ENCODE measurements at regions not wholly inside any gene's neighbourhood (a gene's known extent, or its start where the extent isn't known, plus 50 kb on each side); places are given as distances from the start of the nearest gene placed in this dataset.
A peak's percentile ranks its signal among the peaks of the same experiment; 100 is the strongest.

DNA sequence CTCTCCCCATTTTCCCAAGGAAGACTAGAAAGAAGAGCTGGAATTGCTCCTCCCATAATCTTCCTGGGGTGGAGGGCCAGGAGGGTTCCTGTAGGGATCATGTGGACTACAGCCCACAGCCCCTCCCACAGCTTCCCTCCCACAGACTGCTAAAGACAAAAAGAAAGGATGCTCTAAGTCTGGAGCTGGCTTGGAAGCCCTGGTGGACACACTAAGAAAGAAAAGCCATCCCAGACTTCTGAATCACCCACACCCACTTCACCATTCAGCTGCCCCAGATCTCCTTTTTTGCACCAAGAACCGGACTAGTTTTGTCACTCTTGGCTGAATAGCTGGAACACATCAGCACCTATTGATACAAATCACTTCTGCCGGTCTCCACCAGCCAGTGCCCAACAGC, 56.8 kb upstream of the PLXNC1 start:
- Histone ChIP-seq H3K4me3 (ENCODE audit: low read length) (no peak overlapping the region), H3K27me3 (ENCODE audit: control insufficient read depth, insufficient read depth, low read length) (no peaks in the 10 kb centered on the region), H3K4me1 (ENCODE audit: control insufficient read depth, insufficient read depth, low read length) (peaks cover 11% of the 10 kb centered on the region), H3K36me3 (ENCODE audit: insufficient read depth, low read length) (no peaks in the 10 kb centered on the region), H3K9ac (ENCODE audit: low read depth, low read length) (no peak overlapping the region), H3K4me2 (ENCODE audit: low read length) (no peak overlapping the region), H3K9me3 (replicated peaks; ENCODE audit: low read length) (no peaks in the 10 kb centered on the region)

DNA sequence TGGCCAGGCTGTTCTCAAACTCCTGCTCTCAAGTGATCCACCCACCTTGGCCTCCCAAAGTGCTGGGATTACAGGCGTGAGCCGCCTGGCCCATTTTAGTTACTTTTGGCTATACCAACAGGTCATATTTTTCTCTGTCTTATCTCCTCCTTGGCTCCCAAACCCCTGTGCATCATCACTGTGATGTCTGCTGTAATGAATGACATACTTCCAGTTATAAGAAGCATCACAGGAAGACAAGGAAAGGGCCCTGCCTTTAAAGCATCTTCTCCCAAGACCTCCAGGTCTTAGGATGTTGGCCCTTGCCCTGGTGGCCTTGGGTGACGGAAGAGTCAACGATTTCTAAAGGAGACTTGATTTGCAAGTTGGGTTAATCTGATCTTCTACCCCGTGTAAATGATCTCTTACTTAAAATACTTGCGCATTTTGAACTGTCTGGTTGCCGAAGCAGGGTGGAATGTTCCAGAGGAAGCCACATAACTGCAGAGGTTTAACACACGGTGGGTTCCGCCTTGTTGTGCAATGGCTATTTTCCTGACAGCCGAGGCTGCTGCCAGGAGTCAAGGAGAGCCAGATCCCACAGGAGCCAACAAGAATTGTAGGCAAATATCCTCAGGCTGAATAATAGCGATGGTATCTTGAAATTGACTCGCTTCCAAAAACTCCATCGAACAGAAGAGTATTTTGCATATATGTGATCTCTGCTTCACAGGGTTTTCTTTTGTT, 55.7 kb upstream of the PLXNC1 start:
- Histone ChIP-seq H3K9ac (ENCODE audit: low read depth, low read length) (no peak overlapping the region), H3K27me3 (ENCODE audit: control insufficient read depth, insufficient read depth, low read length) (no peaks in the 10 kb centered on the region), H3K36me3 (ENCODE audit: insufficient read depth, low read length) (no peaks in the 10 kb centered on the region), H3K9me3 (replicated peaks; ENCODE audit: low read length) (no peaks in the 10 kb centered on the region), H3K4me2 (ENCODE audit: low read length) (peak overlapping the region; percentile 17), H3K4me1 (ENCODE audit: control insufficient read depth, insufficient read depth, low read length) (peaks cover 11% of the 10 kb centered on the region), H3K4me3 (ENCODE audit: low read length) (no peak overlapping the region)

- peaks cover 23% of the 10 kb centered on the region for H3K4me1 ChIP-seq (ENCODE audit: control insufficient read depth, insufficient read depth, low read length)
- no peak overlapping the region for H3K4me3 ChIP-seq (ENCODE audit: low read length)
- no peak overlapping the region for H3K9ac ChIP-seq (ENCODE audit: low read depth, low read length)
- H3K27me3 ChIP-seq (ENCODE audit: control insufficient read depth, insufficient read depth, low read length), result no peaks in the 10 kb centered on the region
- H3K4me2 ChIP-seq (ENCODE audit: low read length), result no peak overlapping the region
- H3K9me3 ChIP-seq (replicated peaks; ENCODE audit: low read length), result no peaks in the 10 kb centered on the region
- no peaks in the 10 kb centered on the region for H3K36me3 ChIP-seq (ENCODE audit: insufficient read depth, low read length)
Measured at GRCh38 chr12:94094700-94095099, 53.7 kb upstream of the PLXNC1 start.

DNA sequence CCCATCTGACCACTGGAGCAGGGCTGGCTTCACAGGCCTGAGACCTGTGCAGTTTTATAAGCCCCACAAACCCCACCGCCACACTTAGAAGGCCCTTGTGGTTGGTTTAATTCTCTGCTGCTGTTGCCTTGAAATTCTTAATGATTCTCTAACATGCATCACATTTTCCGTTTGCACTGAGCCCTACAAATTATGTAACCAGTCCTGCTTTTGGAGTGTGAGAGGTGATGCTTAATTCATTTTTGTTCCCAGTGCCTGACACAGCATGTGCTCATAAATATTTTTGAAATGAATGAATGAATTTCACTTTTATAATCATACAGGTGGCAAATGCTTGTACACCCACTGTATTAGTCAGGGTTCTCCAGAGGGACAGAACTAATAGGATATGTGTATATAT, 52.8 kb upstream of the PLXNC1 start:
- no peaks in the 10 kb centered on the region for H3K27me3 ChIP-seq (ENCODE audit: control insufficient read depth, insufficient read depth, low read length)
- no peak overlapping the region for H3K4me2 ChIP-seq (ENCODE audit: low read length)
- H3K4me3 ChIP-seq (ENCODE audit: low read length), result no peak overlapping the region
- H3K4me1 ChIP-seq (ENCODE audit: control insufficient read depth, insufficient read depth, low read length), result peaks cover 32% of the 10 kb centered on the region
- H3K9me3 ChIP-seq (replicated peaks; ENCODE audit: low read length), result no peaks in the 10 kb centered on the region
- H3K36me3 ChIP-seq (ENCODE audit: insufficient read depth, low read length), result no peaks in the 10 kb centered on the region
- no peak overlapping the region for H3K9ac ChIP-seq (ENCODE audit: low read depth, low read length)

DNA sequence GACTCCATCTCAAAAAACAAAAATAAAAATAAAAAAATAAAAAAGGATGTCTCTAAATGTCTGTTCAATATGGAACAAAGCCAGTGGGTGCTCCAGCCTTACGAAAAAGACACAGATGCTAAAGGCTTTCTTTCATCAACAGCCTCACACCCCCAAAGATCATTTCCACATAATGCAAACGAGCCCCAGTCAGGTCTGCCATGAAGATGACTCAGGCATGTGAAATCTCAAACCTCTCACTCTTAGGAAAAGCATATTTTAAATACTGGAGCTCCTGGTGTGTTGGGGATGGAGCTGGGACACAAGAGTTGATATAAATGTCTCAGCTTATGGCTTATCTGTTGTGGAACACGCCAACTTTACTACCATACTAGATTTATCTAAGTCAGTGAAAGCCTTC, 49.9 kb upstream of the PLXNC1 start:
- H3K9ac ChIP-seq (ENCODE audit: low read depth, low read length), result no peak overlapping the region
- no peaks in the 10 kb centered on the region for H3K9me3 ChIP-seq (replicated peaks; ENCODE audit: low read length)
- no peaks in the 10 kb centered on the region for H3K27me3 ChIP-seq (ENCODE audit: control insufficient read depth, insufficient read depth, low read length)
- peaks cover 35% of the 10 kb centered on the region for H3K4me1 ChIP-seq (ENCODE audit: control insufficient read depth, insufficient read depth, low read length)
- H3K4me2 ChIP-seq (ENCODE audit: low read length), result no peak overlapping the region
- no peak overlapping the region for H3K4me3 ChIP-seq (ENCODE audit: low read length)
- H3K36me3 ChIP-seq (ENCODE audit: insufficient read depth, low read length), result no peaks in the 10 kb centered on the region
